ENCODE measurements at regions not wholly inside any gene's neighbourhood (a gene's known extent, or its start where the extent isn't known, plus 50 kb on each side); places are given as distances from the start of the nearest gene placed in this dataset.
A peak's percentile ranks its signal among the peaks of the same experiment; 100 is the strongest.

GRCh38 chr5:39519079-39519478 lies 94.3 kb upstream of the DAB2 start:
- no peak for DNase-seq (ENCODE audit: low spot score)

- no peak for DNase-seq (ENCODE audit: low spot score)
Measured at GRCh38 chr5:39518516-39518915, 93.7 kb upstream of the DAB2 start.

- peak; percentile 65 for DNase-seq (ENCODE audit: low spot score)
Measured at GRCh38 chr5:39517800-39518199, 93.0 kb upstream of the DAB2 start.

GRCh38 chr5:39515881-39516280 lies 91.1 kb upstream of the DAB2 start:
- DNase-seq (ENCODE audit: low spot score), result no peak

GRCh38 chr5:39513236-39513635 lies 88.5 kb upstream of the DAB2 start:
- no peak for DNase-seq (ENCODE audit: low spot score)

GRCh38 chr5:39506211-39506610 lies 81.4 kb upstream of the DAB2 start:
- no peak for DNase-seq (ENCODE audit: low spot score)

- no peak for DNase-seq (ENCODE audit: low spot score)
Measured at GRCh38 chr5:39505791-39506190, 81.0 kb upstream of the DAB2 start.

- DNase-seq (ENCODE audit: low spot score), result no peak
Measured at GRCh38 chr5:39505363-39505762, 80.6 kb upstream of the DAB2 start.

GRCh38 chr5:39503155-39503554 lies 78.4 kb upstream of the DAB2 start:
- DNase-seq (ENCODE audit: low spot score), result peak; percentile 27

GRCh38 chr5:39502704-39503103 lies 77.9 kb upstream of the DAB2 start:
- DNase-seq (ENCODE audit: low spot score), result no peak

GRCh38 chr5:39501397-39501796 lies 76.6 kb upstream of the DAB2 start:
- peak; percentile 52 for DNase-seq (ENCODE audit: low spot score)

GRCh38 chr5:39500551-39501175 lies 75.9 kb upstream of the DAB2 start:
- DNase-seq (ENCODE audit: low spot score), result no peak

GRCh38 chr5:39498278-39498952 lies 73.6 kb upstream of the DAB2 start:
- DNase-seq (ENCODE audit: low spot score), result peak; percentile 77

GRCh38 chr5:39497322-39497721 lies 72.5 kb upstream of the DAB2 start:
- no peak for DNase-seq (ENCODE audit: low spot score)

GRCh38 chr5:39495227-39495626 lies 70.4 kb upstream of the DAB2 start:
- no peak for DNase-seq (ENCODE audit: low spot score)

- DNase-seq (ENCODE audit: low spot score), result no peak
Measured at GRCh38 chr5:39494534-39494933, 69.8 kb upstream of the DAB2 start.

- DNase-seq (ENCODE audit: low spot score), result peak; percentile 32
Measured at GRCh38 chr5:39494107-39494510, 69.3 kb upstream of the DAB2 start.

- DNase-seq (ENCODE audit: low spot score), result no peak
Measured at GRCh38 chr5:39491210-39491609, 66.4 kb upstream of the DAB2 start.

- no peak for DNase-seq (ENCODE audit: low spot score)
Measured at GRCh38 chr5:39489263-39489662, 64.5 kb upstream of the DAB2 start.

GRCh38 chr5:39486790-39487189 lies 62.0 kb upstream of the DAB2 start:
- DNase-seq (ENCODE audit: low spot score), result no peak

- DNase-seq (ENCODE audit: low spot score), result no peak
Measured at GRCh38 chr5:39486361-39486760, 61.6 kb upstream of the DAB2 start.

- no peak for DNase-seq (ENCODE audit: low spot score)
Measured at GRCh38 chr5:39485079-39485478, 60.3 kb upstream of the DAB2 start.

- no peak for DNase-seq (ENCODE audit: low spot score)
Measured at GRCh38 chr5:39484673-39485072, 59.9 kb upstream of the DAB2 start.

- no peak for DNase-seq (ENCODE audit: low spot score)
Measured at GRCh38 chr5:39482098-39482497, 57.3 kb upstream of the DAB2 start.

All from umbilical cord (tissue), 1 donor.